ENCODE measurements at regions not wholly inside any gene's neighbourhood (a gene's known extent, or its start where the extent isn't known, plus 50 kb on each side); places are given as distances from the start of the nearest gene placed in this dataset.

DNA sequence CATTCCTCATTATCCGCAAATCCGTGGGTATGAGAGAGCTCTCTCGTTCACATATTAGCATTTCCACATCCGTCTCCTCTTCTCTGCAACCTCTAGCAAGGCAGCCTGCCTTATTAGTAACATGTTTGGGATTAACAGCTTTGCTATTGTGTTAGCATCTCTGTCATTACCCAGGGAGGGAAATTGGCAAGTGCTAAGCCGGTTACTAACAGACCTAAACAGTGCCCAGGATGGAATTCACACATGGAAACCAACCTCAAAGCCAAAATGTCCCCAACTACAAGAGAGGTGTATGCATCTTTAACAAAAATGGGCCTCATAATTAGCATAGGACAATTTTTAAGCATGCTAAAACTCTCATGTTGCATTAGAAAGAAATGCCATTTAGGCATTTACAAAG, 309.0 kb upstream of the MEIS1 start (continued):
- TF ChIP-seq, protein P1, sequence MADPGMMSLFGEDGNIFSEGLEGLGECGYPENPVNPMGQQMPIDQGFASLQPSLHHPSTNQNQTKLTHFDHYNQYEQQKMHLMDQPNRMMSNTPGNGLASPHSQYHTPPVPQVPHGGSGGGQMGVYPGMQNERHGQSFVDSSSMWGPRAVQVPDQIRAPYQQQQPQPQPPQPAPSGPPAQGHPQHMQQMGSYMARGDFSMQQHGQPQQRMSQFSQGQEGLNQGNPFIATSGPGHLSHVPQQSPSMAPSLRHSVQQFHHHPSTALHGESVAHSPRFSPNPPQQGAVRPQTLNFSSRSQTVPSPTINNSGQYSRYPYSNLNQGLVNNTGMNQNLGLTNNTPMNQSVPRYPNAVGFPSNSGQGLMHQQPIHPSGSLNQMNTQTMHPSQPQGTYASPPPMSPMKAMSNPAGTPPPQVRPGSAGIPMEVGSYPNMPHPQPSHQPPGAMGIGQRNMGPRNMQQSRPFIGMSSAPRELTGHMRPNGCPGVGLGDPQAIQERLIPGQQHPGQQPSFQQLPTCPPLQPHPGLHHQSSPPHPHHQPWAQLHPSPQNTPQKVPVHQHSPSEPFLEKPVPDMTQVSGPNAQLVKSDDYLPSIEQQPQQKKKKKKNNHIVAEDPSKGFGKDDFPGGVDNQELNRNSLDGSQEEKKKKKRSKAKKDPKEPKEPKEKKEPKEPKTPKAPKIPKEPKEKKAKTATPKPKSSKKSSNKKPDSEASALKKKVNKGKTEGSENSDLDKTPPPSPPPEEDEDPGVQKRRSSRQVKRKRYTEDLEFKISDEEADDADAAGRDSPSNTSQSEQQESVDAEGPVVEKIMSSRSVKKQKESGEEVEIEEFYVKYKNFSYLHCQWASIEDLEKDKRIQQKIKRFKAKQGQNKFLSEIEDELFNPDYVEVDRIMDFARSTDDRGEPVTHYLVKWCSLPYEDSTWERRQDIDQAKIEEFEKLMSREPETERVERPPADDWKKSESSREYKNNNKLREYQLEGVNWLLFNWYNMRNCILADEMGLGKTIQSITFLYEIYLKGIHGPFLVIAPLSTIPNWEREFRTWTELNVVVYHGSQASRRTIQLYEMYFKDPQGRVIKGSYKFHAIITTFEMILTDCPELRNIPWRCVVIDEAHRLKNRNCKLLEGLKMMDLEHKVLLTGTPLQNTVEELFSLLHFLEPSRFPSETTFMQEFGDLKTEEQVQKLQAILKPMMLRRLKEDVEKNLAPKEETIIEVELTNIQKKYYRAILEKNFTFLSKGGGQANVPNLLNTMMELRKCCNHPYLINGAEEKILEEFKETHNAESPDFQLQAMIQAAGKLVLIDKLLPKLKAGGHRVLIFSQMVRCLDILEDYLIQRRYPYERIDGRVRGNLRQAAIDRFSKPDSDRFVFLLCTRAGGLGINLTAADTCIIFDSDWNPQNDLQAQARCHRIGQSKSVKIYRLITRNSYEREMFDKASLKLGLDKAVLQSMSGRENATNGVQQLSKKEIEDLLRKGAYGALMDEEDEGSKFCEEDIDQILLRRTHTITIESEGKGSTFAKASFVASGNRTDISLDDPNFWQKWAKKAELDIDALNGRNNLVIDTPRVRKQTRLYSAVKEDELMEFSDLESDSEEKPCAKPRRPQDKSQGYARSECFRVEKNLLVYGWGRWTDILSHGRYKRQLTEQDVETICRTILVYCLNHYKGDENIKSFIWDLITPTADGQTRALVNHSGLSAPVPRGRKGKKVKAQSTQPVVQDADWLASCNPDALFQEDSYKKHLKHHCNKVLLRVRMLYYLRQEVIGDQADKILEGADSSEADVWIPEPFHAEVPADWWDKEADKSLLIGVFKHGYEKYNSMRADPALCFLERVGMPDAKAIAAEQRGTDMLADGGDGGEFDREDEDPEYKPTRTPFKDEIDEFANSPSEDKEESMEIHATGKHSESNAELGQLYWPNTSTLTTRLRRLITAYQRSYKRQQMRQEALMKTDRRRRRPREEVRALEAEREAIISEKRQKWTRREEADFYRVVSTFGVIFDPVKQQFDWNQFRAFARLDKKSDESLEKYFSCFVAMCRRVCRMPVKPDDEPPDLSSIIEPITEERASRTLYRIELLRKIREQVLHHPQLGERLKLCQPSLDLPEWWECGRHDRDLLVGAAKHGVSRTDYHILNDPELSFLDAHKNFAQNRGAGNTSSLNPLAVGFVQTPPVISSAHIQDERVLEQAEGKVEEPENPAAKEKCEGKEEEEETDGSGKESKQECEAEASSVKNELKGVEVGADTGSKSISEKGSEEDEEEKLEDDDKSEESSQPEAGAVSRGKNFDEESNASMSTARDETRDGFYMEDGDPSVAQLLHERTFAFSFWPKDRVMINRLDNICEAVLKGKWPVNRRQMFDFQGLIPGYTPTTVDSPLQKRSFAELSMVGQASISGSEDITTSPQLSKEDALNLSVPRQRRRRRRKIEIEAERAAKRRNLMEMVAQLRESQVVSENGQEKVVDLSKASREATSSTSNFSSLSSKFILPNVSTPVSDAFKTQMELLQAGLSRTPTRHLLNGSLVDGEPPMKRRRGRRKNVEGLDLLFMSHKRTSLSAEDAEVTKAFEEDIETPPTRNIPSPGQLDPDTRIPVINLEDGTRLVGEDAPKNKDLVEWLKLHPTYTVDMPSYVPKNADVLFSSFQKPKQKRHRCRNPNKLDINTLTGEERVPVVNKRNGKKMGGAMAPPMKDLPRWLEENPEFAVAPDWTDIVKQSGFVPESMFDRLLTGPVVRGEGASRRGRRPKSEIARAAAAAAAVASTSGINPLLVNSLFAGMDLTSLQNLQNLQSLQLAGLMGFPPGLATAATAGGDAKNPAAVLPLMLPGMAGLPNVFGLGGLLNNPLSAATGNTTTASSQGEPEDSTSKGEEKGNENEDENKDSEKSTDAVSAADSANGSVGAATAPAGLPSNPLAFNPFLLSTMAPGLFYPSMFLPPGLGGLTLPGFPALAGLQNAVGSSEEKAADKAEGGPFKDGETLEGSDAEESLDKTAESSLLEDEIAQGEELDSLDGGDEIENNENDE (IDR thresholded peaks at IDR 0.05; ENCODE audit: insufficient replicate concordance, low read length): no peak
